HCT116 (cell line): ENCODE measurements at regions not wholly inside any gene's neighbourhood (a gene's known extent, or its start where the extent isn't known, plus 50 kb on each side); places are given as distances from the start of the nearest gene placed in this dataset.

Experiments
- ATAC-seq: fragments of 200-7000 bp; cut with Tn5 transposase; 2 replicates; pipeline ENCODE4 v1.9.1; 2020; ENCODE audit warnings: mild to moderate bottlenecking, moderate library complexity
- BruUV-seq: library from RNA; stranded (reverse); fragments of 400-500 nt; replicated peaks from 2 replicates; lab custom pipeline; 2021; lab: Mats Ljungman, UMichigan
- CTCF ChIA-PET: fragments of 300-600 bp; sonication (Branson Sonifier 250); formaldehyde crosslinking; loops from one replicate; lab custom pipeline; 2021; ENCODE audit warnings: antibody characterized with exemption; lab: Charles Lee
- POLR2A ChIA-PET: fragments of 300-600, 350-600 bp; sonication (Branson Sonifier 250); formaldehyde crosslinking; loops from one replicate; lab custom pipeline; 2021; ENCODE audit warnings: antibody characterized with exemption; lab: Charles Lee
- RAD21 ChIA-PET, 2 experiments: fragments of 300-600 bp; sonication (Branson Sonifier 250); formaldehyde crosslinking; loops; one replicate each; lab custom pipeline; 2023; ENCODE audit warnings: low total read pairs in 2 of 2; ENCODE audit not compliant: uncharacterized antibody in 2 of 2, unreplicated experiment in 2 of 2, low non-redundant PET in 1 of 2; lab: Charles Lee
- DNase-seq: peaks from one replicate; pipeline ENCODE4 v3.0.0-alpha.2; 2010; ENCODE audit warnings: low read depth, low spot score
- H2AFZ ChIP-seq: fragments of 200-600 bp; shearing (Covaris generic), sonication (generic); 2 replicates; pipeline ENCODE4 v1.6.1; 2017; ENCODE audit warnings: low read depth, mixed run types, mixed read lengths, antibody characterized with exemption, low read length; ENCODE audit not compliant: poor library complexity, severe bottlenecking
- H3K27ac ChIP-seq: 2 replicates; pipeline ENCODE4 v1.5.1; 2012; ENCODE audit warnings: low read depth, low read length
- H3K27me3 ChIP-seq: fragments of 200-600 bp; sonication (generic); 2 replicates; pipeline ENCODE4 v1.6.1; 2016; ENCODE audit warnings: mixed run types, low read length, mixed read lengths; ENCODE audit not compliant: insufficient read depth
- H3K36me3 ChIP-seq, 2 experiments: fragments of 200-500 bp in 1 of 2; fragments of 200-600 bp in 1 of 2; sonication (Bioruptor generic) in 1 of 2; sonication (generic) in 1 of 2; 2 replicates each; pipeline versions ENCODE4 v1.5.1 to v1.6.1; 2014 to 2016; ENCODE audit warnings: low read length in 2 of 2, inconsistent platforms in 1 of 2, mixed read lengths in 1 of 2, mixed run types in 1 of 2; ENCODE audit not compliant: insufficient read depth in 2 of 2, control insufficient read depth in 1 of 2
- H3K4me1 ChIP-seq, 2 experiments: fragments of 200-600 bp in 1 of 2; sonication (generic) in 1 of 2; 2 replicates each; pipeline versions ENCODE4 v1.5.1 to v1.6.1; 2012 to 2017; ENCODE audit warnings: low read length in 2 of 2, inconsistent platforms in 1 of 2, mild to moderate bottlenecking in 1 of 2, mixed read lengths in 1 of 2, mixed run types in 1 of 2, moderate library complexity in 1 of 2; ENCODE audit not compliant: insufficient read depth in 2 of 2, control insufficient read depth in 1 of 2
- H3K4me2 ChIP-seq: fragments of 200-600 bp; sonication (generic); 2 replicates; pipeline ENCODE4 v1.6.1; 2017; ENCODE audit warnings: mixed run types, low read length, mixed read lengths
- H3K4me3 ChIP-seq, 2 experiments: fragments of 200-600 bp in 1 of 2; sonication (generic) in 1 of 2; replicated peaks in 1 of 2; 2 replicates each; pipeline ENCODE4 v1.5.1; 2011 to 2016; ENCODE audit warnings: low read length in 2 of 2, control low read depth in 1 of 2, low read depth in 1 of 2, mild to moderate bottlenecking in 1 of 2, mixed read lengths in 1 of 2, mixed run types in 1 of 2
- H3K79me2 ChIP-seq: fragments of 200-600 bp; sonication (generic); 2 replicates; pipeline ENCODE4 v1.6.1; 2017; ENCODE audit warnings: mild to moderate bottlenecking, mixed run types, low read length, moderate library complexity, mixed read lengths; ENCODE audit not compliant: insufficient read depth
- H3K9ac ChIP-seq: fragments of 200-600 bp; sonication (generic); 2 replicates; pipeline ENCODE4 v1.6.1; 2016; ENCODE audit warnings: low read length, mixed read lengths
- H3K9me2 ChIP-seq: fragments of 200-600 bp; sonication (generic), shearing (Covaris generic); 2 replicates; pipeline ENCODE4 v1.6.1; 2017; ENCODE audit warnings: mixed run types, mild to moderate bottlenecking, moderate library complexity; ENCODE audit not compliant: insufficient read depth
- H3K9me3 ChIP-seq, 2 experiments: fragments of 200-500 bp in 1 of 2; fragments of 200-600 bp in 1 of 2; sonication (Bioruptor generic) in 1 of 2; sonication (generic) in 1 of 2; 2 replicates each; pipeline ENCODE4 v1.6.1; 2014 to 2017; ENCODE audit warnings: low read length in 2 of 2, mixed read lengths in 2 of 2, inconsistent platforms in 1 of 2, low read depth in 1 of 2, mild to moderate bottlenecking in 1 of 2, mixed run types in 1 of 2, moderate library complexity in 1 of 2; ENCODE audit not compliant: control insufficient read depth in 1 of 2, insufficient read depth in 1 of 2
- H4K20me1 ChIP-seq: fragments of 200-600 bp; sonication (generic), shearing (Covaris generic); 2 replicates; pipeline ENCODE4 v1.6.1; 2017; ENCODE audit warnings: mixed run types, mild to moderate bottlenecking, moderate library complexity; ENCODE audit not compliant: insufficient read depth
- ATF3 ChIP-seq: IDR thresholded peaks from 2 replicates; pipeline ENCODE4 v1.6.1; 2012
- ELF1 ChIP-seq: IDR thresholded peaks from 2 replicates; pipeline ENCODE4 v1.6.1; 2012; ENCODE audit warnings: low read depth, borderline replicate concordance
- FOSL1 ChIP-seq: IDR thresholded peaks from 2 replicates; pipeline ENCODE4 v1.6.1; 2012; ENCODE audit warnings: low read depth
- JUND ChIP-seq: IDR thresholded peaks from 2 replicates; pipeline ENCODE4 v1.6.1; 2012
- MAX ChIP-seq: IDR thresholded peaks from 2 replicates; pipeline ENCODE4 v1.6.1; 2012
- SIN3A ChIP-seq: IDR thresholded peaks from 2 replicates; pipeline ENCODE4 v1.6.1; 2012; ENCODE audit warnings: low read depth
- SP1 ChIP-seq: IDR thresholded peaks from 2 replicates; pipeline ENCODE4 v1.6.1; 2012; ENCODE audit warnings: low read depth
- TCF7L2 ChIP-seq: IDR thresholded peaks from 2 replicates; pipeline ENCODE4 v1.7.0; 2011; ENCODE audit warnings: borderline replicate concordance, inconsistent platforms; ENCODE audit not compliant: insufficient read depth, insufficient read length; ENCODE audit errors: extremely low read depth
- YY1 ChIP-seq: IDR thresholded peaks from 2 replicates; pipeline ENCODE4 v1.6.1; 2011; ENCODE audit warnings: low read length, low read depth, moderate library complexity, mild to moderate bottlenecking; ENCODE audit not compliant: insufficient replicate concordance; ENCODE audit errors: extremely low read depth
- intact Hi-C: fragments of 100-400 bp; cut with micrococcal nuclease; formaldehyde crosslinking; loops from 2 replicates; pipeline ENCODE4 v1.10.0; 2022
- TF ChIP-seq, protein P1 (sequence below): IDR thresholded peaks from 2 replicates; pipeline ENCODE4 v1.6.1; 2012; ENCODE audit warnings: low read depth

- POLR2A ChIA-PET, result interaction anchor here (1.0 kb wide), 1 partner anchor 19 kb away, joined by 3 read pairs; no protein-coding TSS in a partner anchor
- 0 out of 2 replicates have a peak, but pooled peaks have one; percentile 2 for TF ChIP-seq MAX
- no peak for TF ChIP-seq YY1
- peak overlapping the region; percentile 57 for H3K4me2 ChIP-seq
- peaks cover 4% of the 10 kb centered on the region; the same call in 1 of the 2 replicates for H3K27me3 ChIP-seq
- H3K9me3 ChIP-seq, result no peaks in the 10 kb centered on the region
- H3K79me2 ChIP-seq, result no peaks in the 10 kb centered on the region
- no peaks in the 10 kb centered on the region for H4K20me1 ChIP-seq
- peaks cover 0 to 28% of the 10 kb centered on the region in 2 experiments; a peak in 2 of 4 replicates for H3K4me1 ChIP-seq
- CTCF ChIA-PET, result no interaction called here
- ATAC-seq, result peak; percentile 56
- DNase-seq, result no peak
- H3K9me2 ChIP-seq, result no peaks in the 10 kb centered on the region
- RAD21 ChIA-PET, result no interaction called here
- no peak overlapping the region for H3K27ac ChIP-seq
- no peaks in the 10 kb centered on the region for H3K36me3 ChIP-seq
- H3K9ac ChIP-seq, result no peak overlapping the region
- no peak overlapping the region for H2AFZ ChIP-seq
- intact Hi-C loops, result no loop called here
- no peak overlapping the region for H3K4me3 ChIP-seq
- no TSS peak for BruUV-seq
Observed at GRCh38 chr2:235366390-235366789, 127.5 kb upstream of the AGAP1 start.

GRCh38 chr2:235366807-235367206 is 127.0 kb upstream of the AGAP1 start:
- peak; percentile 75 for ATAC-seq
- CTCF ChIA-PET, result no interaction called here
- POLR2A ChIA-PET, result interaction anchor here (1.0 kb wide), 1 partner anchor 19 kb away, joined by 3 read pairs; no protein-coding TSS in a partner anchor

More at GRCh38 chr2:235366807-235367206, 127.0 kb upstream of the AGAP1 start:
- H3K27ac ChIP-seq, result no peak overlapping the region
- peaks cover 6% of the 10 kb centered on the region; the same call in 1 of the 2 replicates for H3K27me3 ChIP-seq
- RAD21 ChIA-PET, result no interaction called here
- DNase-seq, result no peak
- no peaks in the 10 kb centered on the region for H3K9me2 ChIP-seq
- no peaks in the 10 kb centered on the region for H3K9me3 ChIP-seq
- no peaks in the 10 kb centered on the region for H3K36me3 ChIP-seq
- H3K79me2 ChIP-seq, result no peaks in the 10 kb centered on the region
- no peak overlapping the region for H3K9ac ChIP-seq
- H2AFZ ChIP-seq, result no peak overlapping the region
- no TSS peak for BruUV-seq
- TF ChIP-seq FOSL1, result peak; percentile 59
- peak; percentile 55; the same call in 1 of the 2 replicates for TF ChIP-seq MAX
- no peak for TF ChIP-seq TCF7L2
- TF ChIP-seq SP1, result peak; percentile 43
- 0 out of 2 replicates have a peak, but pooled peaks have one; percentile 26 for TF ChIP-seq SIN3A
- TF ChIP-seq ELF1, result no peak
- TF ChIP-seq ATF3, result no peak
- no peak; the same call in 1 of the 2 replicates for TF ChIP-seq JUND
- TF ChIP-seq, protein P1, sequence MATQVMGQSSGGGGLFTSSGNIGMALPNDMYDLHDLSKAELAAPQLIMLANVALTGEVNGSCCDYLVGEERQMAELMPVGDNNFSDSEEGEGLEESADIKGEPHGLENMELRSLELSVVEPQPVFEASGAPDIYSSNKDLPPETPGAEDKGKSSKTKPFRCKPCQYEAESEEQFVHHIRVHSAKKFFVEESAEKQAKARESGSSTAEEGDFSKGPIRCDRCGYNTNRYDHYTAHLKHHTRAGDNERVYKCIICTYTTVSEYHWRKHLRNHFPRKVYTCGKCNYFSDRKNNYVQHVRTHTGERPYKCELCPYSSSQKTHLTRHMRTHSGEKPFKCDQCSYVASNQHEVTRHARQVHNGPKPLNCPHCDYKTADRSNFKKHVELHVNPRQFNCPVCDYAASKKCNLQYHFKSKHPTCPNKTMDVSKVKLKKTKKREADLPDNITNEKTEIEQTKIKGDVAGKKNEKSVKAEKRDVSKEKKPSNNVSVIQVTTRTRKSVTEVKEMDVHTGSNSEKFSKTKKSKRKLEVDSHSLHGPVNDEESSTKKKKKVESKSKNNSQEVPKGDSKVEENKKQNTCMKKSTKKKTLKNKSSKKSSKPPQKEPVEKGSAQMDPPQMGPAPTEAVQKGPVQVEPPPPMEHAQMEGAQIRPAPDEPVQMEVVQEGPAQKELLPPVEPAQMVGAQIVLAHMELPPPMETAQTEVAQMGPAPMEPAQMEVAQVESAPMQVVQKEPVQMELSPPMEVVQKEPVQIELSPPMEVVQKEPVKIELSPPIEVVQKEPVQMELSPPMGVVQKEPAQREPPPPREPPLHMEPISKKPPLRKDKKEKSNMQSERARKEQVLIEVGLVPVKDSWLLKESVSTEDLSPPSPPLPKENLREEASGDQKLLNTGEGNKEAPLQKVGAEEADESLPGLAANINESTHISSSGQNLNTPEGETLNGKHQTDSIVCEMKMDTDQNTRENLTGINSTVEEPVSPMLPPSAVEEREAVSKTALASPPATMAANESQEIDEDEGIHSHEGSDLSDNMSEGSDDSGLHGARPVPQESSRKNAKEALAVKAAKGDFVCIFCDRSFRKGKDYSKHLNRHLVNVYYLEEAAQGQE, result no peak
- H4K20me1 ChIP-seq, result no peaks in the 10 kb centered on the region
- intact Hi-C loops, result no loop called here
- H3K4me1 ChIP-seq, result peaks cover 0 to 28% of the 10 kb centered on the region in 2 experiments; a peak in 2 of 4 replicates
- H3K4me2 ChIP-seq, result peak overlapping the region; percentile 57
- no peak overlapping the region for H3K4me3 ChIP-seq
